HG02943 (cell line): ENCODE measurements at regions not wholly inside any gene's neighbourhood (a gene's known extent, or its start where the extent isn't known, plus 50 kb on each side); places are given as distances from the start of the nearest gene placed in this dataset.

ENCODE experiments used
- ATAC-seq: cut with Tn5 transposase; IDR thresholded peaks from one replicate; pipeline ENCODE4 v1.9.1; 2021; ENCODE audit warnings: mild to moderate bottlenecking, low read depth, moderate library complexity; ENCODE audit not compliant: unreplicated experiment

DNA sequence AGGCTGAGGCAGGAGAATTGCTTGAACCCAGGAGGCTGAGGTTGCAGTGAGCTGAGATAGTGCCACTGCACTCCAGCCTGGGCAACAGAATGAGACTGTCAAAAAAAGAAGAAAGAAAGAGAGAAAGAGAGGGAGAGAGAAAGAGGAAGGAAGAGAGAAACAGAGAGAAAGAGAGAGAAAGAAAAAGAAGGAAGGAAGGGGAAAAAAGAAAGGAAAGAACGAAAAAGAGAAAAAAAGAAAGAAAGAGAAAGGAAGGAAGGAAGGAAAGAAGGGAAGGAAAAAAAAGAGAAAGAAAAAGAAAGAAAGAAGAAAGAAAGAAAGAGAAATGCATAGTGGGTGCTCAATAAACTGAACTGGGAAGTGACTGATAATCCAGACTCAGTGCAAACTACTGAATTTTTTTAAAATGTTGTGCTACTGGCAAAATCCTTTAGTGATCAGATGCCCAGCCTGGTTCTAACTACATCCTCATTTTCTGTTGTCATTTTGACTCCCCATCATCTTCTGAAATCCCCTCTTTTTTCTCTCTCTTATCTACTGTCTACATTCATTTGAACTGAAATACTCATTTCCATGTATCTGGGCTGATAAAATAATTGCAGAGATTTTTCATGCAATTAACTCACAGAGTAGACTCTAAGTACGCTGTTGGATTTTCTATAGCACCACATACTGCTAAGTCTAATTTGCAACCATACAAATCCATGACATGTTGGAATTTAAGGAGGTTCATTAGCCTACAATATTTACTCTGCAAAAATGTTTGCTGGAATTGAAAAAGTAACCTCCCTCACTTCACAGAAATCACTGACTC is 85.3 kb upstream of the HIVEP1 start:
- ATAC-seq: no peak

DNA sequence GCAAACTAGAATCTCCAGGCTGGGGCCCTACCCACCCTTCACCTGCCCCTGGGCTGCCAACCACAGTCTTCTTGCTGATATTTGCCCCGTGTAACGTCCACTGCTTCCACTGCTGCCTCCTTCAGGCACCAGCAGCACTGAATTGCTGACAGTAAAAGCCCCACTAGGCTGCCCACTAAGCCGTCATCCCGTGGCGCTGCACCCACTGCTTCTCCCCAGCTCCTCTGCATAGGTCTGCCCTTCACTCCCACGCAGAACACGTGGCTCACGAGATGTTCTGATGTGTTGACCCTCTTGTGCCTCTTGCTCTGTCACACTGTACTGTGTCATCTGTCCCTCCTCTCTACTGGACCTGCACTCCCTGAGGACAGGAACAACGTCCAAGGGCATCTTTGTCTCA is 86.3 kb upstream of the HIVEP1 start:
- no peak for ATAC-seq

DNA sequence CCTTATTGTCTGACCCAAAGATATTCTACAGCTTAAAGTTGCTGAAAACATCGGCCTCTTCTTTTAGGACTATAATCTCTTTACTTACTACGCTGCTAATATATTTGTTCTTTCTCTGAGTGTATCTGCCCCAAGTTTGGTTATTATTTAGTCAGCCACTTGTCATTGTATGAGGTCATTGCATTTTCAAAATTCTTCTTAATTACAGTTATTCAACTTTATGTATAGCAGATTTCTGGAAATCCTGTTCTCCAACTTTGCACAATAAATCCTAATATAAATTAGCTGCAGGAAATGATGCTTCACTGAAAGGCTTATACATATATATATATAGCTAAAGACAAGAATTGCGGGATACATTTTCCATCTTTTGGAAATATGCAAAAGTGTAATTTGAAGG is 88.5 kb upstream of the HIVEP1 start:
- no peak for ATAC-seq

DNA sequence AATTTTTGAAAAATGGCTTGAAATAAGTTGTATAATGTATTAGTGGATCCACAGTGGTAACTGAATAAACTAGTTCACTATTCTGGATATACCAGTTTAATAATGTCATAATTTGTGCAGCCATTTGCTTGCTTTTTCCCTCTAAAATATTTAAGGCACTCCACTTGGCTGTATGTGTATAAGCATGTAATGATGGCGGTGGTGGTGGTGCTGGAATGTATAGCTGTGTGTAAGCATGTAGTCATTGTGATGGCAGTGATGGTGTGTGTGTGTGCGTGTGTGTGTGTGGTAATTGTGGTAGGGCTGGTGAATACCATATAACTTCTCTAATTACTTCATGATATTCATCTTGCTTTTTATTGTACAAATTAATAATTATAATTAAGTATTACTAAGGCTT is 89.2 kb upstream of the HIVEP1 start:
- ATAC-seq: no peak

DNA sequence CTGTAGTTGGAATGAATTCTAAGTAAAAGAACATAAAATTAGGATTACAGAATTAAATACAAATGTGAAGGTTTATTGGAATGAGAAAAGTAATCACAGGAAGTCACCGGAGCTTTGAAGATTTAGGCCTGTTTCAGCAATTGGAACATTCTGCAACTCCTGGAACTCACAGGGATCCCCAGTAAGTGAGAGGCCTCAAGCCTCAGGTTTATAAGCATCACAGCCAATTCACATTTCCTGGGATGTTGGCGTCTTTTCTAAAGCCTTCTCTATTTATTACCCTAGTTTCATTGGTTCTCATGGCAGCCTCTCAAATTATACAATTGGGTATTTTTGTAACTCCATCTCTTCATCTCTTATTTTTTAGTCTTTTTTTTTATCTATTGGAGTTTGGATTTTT is 90.4 kb upstream of the HIVEP1 start:
- no peak for ATAC-seq

DNA sequence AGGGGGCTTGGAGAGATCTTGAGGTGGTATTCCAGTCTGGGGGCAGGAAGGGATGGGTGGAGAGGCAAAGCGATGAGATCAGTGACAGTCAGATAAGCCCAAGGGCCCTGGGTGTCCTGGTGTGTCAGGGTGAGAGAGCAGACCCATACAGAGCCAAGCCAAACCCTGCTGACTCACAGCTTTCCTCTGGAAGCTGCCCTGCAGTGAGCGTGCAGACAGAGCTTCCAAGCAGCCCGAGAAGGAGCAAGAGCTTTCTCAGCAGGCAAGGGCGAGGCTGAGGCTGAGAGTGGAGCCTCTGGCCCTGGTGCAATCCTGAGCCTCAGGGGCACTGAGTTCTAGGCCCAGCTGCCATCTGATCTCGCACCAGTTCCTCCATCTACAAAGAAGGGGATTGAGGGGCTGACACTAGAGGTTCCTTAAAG is 91.1 kb upstream of the HIVEP1 start:
- ATAC-seq: no peak

DNA sequence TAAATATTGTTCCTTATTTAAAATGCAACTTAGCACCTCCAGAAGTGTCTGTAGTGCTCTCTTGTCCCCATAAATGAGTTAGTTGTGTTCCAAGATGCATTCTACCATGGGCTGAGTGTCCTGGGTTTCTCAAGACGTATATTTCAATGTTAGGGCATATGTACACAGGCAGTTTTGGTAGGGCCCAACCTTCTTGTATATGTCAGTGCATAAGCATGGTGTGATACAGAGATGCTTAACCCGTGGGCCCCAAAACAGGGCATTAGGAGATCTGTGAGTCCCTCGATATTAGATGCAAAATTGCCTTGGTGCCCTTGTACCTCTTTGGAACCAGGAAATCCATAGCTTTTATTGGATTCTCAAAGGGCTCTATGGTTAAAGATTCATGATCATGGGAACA is 91.5 kb upstream of the HIVEP1 start:
- ATAC-seq: no peak

DNA sequence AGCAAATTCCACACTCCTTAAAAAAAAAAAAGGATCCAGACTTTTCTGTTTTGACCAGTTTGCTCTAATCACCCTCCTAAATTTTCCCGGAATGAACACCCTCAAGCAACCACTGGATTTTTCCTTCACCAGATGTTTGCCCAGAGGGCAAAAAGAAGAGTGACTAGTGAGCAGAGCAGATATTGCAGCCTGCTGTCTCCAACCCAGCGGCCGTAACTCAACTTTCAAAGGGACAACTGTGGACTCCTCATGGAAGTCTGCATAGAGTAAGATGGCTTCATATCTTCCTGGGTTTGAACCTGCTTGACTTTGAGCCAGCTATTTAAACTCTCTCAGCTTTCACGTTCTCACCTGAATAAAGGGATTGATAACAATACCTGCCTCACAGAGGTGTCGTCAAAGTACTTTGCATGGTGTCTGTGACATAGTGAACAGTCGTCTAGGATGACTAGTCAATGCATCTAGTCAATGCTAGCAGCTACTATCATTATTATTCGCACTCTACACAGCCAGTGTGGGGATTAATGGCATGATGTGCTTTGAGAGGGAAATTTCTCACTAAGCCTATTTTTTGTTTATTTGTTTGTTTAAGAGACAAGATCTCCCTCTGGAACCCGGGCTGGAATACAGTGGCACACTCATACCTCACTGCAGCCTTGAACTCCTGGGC is 92.2 kb upstream of the HIVEP1 start:
- ATAC-seq: no peak

DNA sequence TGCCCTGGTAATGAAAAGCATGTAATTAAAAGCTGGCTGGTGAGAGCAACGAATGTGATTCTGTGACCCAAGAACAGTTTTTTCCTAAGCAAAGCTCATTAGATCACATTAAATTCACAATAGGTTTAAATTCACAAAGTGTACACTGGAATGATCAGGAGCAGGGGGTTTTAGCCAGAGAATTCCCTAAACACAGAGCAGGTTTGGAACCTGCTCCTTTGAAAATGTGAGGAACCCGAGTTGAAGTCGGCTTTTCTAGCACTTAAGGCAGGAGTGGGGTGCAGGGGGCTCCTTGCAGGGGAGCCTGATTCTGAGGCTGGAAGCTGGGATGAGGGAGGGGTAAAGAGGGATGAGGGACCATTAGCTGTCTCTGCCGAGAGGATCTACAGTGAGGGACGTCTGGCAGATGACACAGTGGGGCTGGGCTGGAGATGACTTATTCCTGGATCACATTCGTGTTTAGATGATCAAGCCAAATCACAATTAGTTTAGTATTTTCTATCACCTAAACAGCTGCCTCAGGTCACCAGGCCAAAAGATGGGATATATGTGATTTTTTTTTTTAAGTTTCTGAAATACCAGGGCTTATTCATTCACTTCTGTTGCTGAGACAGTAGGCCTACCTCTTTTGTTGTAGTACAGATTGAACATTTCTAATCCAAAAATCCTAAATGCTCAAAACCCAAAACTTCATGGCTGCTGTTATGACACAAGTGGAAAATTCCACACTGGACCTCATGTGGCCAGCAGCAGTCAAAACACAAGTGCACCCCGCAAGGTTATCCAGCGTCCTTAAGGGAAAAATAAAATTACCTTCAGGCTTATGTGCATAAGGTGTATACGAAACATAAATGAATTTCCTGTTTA is 93.1 kb upstream of the HIVEP1 start:
- no peak for ATAC-seq

DNA sequence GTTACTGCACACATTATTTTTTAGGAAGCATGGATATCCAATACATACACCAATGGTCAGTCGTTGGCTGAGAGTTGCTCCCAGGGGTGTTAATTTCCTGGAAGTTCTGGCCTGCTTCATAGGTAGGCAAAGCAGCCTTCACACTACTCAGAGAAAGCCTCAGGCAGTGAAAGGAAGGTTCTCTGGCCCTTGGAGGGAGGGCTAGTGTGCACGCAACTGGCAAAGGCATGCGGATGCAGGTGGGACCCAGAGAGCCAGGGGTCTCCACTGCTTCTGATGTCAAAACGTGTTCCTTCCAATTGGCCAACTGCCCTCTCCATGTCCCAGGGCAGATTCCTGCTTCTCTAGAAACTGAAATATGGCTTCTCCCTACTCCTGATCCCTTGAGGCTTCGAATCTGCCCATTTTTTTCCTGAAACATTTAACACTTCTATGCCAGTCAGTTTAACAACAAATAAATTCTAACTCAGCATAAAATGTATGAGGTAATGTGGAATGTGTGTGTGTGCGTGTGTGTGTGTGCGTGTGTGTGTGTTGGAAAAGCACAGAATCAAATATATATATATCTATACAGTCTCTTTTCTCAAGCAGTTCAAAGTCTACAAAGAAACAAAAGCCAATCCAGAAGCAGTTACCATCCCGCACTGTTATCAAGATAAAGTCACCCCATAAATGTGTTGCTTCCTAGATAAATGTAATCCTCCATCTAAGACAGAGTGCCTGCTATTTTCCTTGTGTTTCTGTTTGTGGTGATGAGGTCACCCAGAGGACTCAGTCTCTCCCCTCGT is 94.0 kb upstream of the HIVEP1 start:
- no peak for ATAC-seq

DNA sequence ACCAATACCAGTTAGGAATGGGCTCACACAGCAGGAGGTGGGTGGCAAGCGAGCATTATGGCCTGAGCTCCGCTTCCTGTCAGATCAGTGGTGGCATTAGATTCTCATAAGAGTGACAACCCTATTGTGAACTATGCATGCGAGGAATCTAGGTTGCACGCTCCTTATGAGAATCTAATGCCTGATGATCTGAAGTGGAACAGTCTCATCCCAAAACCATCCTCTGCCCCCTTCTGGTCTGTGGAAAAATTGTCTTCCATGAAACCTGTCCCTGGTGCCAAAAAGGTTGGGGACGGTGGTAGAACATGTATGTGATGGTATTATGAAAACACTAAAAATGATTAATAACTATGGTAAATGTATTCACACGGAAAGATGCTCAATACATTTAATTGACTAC is 99.7 kb upstream of the HIVEP1 start:
- ATAC-seq: no peak

DNA sequence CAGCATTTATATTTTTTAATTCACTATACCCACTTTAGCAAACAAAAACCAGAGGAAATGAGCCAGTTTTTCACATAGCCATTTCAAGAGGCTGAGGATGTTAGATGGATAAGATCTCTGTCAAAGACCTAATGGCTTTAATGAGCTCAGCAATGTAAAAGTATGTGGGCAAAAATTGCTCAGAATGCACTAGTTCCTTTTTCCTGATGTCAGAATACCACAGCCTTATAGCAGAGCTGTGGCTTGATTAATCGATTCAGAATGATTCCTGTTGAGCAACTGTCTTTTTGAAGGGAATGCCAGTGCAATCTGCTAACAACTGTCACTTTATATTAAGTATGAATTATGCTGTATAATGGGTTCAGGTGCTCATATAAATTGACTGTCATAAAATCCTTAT is 100.6 kb upstream of the HIVEP1 start:
- no peak for ATAC-seq

DNA sequence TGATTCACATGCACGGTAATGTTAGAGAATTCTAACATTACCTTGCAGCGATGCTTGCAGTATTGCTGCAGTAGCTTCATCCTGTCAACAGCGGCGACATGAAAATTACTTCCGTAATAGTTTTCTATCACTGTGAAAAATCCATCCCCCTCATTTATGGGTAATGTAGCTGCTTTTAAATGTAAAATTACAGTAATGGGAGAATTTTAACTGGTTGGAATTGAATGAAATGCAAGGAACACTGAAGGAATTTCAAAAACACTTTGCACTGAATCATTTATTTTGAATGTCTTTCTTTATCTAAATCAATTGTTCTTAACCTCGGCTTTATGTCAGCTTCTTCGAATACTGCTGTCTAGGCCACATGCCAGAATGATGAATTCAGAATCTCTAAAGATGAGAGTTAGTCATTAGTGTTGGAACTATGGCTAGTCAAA is 102.4 kb upstream of the HIVEP1 start:
- ATAC-seq: no peak

DNA sequence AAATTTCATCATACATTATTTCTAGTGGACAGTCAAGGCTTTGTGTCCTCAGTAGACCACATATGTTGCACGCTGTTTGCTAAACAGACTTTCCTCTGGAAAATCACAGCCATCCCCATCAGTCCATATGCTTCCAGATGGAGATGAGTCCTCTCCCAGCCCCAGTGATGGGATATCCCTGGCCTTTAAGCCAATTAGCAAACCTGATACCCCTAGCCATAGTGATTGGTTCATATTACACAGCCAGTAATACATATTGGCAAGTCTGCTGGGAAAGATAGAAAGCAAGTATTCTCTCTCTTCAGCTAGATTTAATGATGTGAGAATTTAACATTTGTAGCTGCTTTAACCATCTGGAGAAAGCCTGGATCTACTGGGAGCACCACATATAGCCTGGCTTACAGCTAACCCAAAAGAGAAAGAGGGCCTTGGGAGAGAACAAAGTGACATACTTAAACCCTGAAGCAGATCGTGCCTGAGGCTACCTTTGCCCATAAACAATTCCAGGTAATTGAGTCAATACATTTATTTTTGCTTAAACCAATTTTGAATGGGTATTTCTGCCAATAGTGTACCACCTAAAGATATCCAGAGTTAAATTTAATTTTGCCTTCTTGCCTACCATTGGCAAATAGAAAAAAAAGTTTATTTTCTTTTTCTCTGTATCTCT is 103.5 kb upstream of the HIVEP1 start:
- ATAC-seq: no peak

DNA sequence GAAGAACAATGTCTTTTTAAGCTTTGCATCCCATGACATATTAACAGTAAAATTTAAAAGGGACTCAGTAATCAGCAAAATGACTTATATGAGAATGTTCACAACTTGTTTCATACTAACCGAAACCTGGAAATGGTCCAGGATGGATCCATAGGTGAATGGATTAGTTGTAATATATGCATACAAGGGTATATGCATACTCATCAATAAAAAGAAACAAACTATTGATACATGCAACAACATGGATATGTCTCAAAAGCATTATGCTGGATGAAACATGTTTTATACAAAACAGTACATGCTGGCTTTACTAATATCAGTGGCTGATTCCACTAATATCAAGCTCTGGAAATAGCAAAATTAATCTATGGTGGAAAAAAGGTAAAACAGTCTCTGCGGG is 108.5 kb upstream of the HIVEP1 start:
- no peak for ATAC-seq

DNA sequence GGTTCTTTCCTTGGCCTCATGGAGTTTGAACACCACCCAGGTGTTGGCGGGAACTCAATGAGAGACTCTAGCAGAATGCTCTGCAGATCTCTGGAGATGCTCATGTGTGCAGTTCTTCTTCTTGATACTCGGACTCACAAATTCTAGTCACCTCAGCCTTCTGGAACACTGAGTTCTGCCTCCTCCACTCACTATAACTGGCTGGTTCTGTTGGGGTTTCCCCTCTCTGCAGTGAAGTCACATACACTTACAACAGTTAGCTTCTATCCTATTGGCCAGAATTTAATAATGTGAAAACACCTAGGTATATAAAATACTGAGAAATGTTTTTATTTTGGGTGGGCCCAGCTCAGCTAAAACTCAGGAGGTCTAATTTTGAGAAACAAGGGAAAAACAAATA is 109.6 kb upstream of the HIVEP1 start:
- ATAC-seq: no peak

DNA sequence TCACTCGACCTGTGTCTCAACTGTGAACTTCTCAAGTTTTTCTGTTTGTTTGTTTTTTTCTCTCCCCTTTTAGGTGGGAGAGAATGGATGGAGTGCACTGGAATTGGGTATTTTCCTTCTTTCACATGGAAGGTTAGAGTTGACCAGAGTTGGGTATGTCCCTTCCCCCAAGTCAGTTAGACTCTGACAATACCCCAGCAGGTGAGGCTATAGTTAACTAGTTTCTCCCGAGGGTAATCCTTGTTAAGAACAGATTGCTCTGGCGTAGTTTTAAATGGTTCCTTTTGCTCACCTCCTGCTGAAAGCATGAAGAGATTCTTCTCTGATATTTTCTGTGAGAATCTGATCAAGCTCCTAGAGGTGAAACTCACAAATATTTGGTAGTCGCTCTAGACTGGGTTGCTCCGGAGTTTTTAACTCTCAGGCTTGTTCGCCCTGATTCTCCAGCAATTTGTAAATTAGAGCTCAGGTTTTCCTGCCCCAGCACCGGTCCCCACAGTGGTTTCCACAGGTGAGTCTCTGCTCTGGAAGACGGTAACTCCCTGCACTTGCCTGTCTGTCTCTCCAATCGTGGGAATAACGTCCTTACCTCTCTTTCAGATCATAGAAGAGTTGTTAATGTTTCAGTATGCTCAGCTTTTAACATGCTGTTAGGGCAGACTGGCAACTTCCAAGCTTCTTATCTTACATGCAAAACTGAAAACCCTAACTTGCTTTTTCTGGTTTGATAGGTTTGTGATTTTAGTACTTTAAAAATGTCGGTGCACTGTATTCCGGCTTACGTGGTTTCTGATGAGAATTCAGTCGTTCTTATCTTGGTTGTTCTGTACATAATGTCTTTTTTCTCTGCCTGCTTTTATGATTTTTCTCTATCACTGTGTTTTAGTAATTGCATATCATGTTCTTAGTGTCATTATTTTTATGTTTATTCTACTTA is 111.2 kb upstream of the HIVEP1 start:
- ATAC-seq: no peak

DNA sequence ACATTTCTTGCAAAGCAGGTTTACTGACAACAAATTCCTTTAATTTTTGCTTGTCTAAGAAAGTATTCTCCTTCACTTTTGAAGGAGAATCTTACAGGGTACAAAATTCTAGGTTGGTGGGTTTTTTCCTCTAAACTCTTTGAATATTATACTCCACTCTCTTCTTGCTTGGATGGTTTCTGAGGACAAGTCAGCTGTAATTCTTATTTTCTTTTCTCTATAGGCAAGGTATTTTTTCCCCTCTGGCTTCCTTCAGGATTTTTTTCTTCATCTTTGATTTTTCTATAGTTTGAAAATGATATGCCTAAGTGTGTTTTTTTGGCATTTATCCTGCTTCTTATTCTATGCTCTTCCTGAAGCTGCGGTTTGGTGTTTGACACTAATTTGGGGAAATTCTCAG is 112.5 kb upstream of the HIVEP1 start:
- ATAC-seq: no peak

DNA sequence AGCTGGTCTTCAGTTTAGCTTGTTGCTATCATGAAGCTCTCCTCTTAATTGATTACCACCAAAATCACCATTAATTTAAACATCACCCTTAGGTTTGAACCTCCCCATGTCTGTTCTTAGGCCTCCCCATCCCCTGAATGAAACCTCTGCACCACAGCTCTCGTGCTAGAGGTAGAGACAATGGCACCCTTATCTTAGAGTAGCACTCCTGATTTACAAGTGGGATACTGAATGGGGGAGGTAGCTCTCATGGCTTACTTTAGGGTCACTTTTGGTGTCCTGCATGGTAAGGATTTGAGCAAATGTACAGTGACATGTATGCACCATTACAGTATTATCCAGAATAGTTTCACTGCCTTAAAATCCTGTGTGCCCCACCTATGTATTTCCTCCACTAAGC is 115.6 kb upstream of the ADTRP start:
- no peak for ATAC-seq
